ENCODE measurements at regions not wholly inside any gene's neighbourhood (a gene's known extent, or its start where the extent isn't known, plus 50 kb on each side); places are given as distances from the start of the nearest gene placed in this dataset.

GRCh38 chr2:226154610-226155009 lies 645.0 kb downstream of the IRS1 start:
- CTCF ChIA-PET, result interaction anchor here (1.1 kb wide), 1 partner anchor 12 kb away, joined by 3 read pairs; no protein-coding TSS in a partner anchor
- intact Hi-C loops (cut with micrococcal nuclease), result no loop called here
- POLR2A ChIA-PET, result interaction anchor here (0.6 to 0.7 kb wide), 2 partner anchors 134 to 682 kb away, joined by 3 to 4 read pairs; no protein-coding TSS in a partner anchor

DNA sequence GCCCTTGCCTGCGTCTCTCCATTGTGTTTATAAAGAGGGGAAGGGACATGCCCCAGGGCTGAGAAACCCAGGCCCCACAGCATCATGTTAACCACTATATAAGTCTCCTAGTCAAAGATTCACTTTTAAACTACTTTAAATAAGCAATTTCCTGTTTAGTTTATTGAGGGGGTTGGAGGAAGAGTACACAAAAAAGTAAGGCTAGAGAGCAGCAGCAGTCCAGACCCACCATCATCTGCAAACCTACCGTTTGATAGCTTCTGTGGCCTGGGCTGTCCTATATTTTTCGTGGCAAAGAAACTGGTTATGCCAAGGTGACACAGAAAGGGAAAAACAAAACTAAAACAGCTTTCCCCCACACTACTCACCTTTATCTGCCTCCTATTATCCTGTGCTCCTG lies 646.1 kb downstream of the IRS1 start:
- Mint-ChIP-seq H3K36me3 (ENCODE audit: insufficient read depth, unreplicated experiment) (no peaks in the 10 kb centered on the region), H3K27me3 (ENCODE audit: insufficient read depth, unreplicated experiment) (no peaks in the 10 kb centered on the region), H3K9me3 (ENCODE audit: unreplicated experiment) (no peaks in the 10 kb centered on the region), H3K27ac (ENCODE audit: low read depth, unreplicated experiment) (no peak overlapping the region), H3K4me1 (ENCODE audit: insufficient read depth, unreplicated experiment) (no peaks in the 10 kb centered on the region), H3K4me3 (ENCODE audit: unreplicated experiment) (no peak overlapping the region)
- no peak for TF ChIP-seq CTCF (IDR thresholded peaks at IDR 0.05; ENCODE audit: unreplicated experiment)
- no peak for DNase-seq (ENCODE audit: unreplicated experiment)
- no TSS peak for BruUV-seq (replicated peaks)
- ChIA-PET POLR2A (interaction anchor here (0.5 to 1.2 kb wide), 2 partner anchors 16 to 34 kb away, joined by 3 read pairs; no protein-coding TSS in a partner anchor), CTCF (interaction anchor here (0.6 kb wide), 2 partner anchors 21 to 323 kb away, joined by 3 to 4 read pairs; no protein-coding TSS in a partner anchor)
- intact Hi-C loops (cut with micrococcal nuclease), result no loop called here

More at GRCh38 chr2:226154610-226155009, 645.0 kb downstream of the IRS1 start:
- TF ChIP-seq CTCF (IDR thresholded peaks at IDR 0.05; ENCODE audit: unreplicated experiment), result no peak
- no TSS peak for BruUV-seq (replicated peaks)
- DNase-seq (ENCODE audit: unreplicated experiment), result no peak
- Mint-ChIP-seq H3K27me3 (ENCODE audit: insufficient read depth, unreplicated experiment) (no peaks in the 10 kb centered on the region), H3K9me3 (ENCODE audit: unreplicated experiment) (no peaks in the 10 kb centered on the region), H3K27ac (ENCODE audit: low read depth, unreplicated experiment) (no peak overlapping the region), H3K4me1 (ENCODE audit: insufficient read depth, unreplicated experiment) (no peaks in the 10 kb centered on the region), H3K4me3 (ENCODE audit: unreplicated experiment) (no peak overlapping the region), H3K36me3 (ENCODE audit: insufficient read depth, unreplicated experiment) (no peaks in the 10 kb centered on the region)

GRCh38 chr2:226151157-226151556 lies 648.5 kb downstream of the IRS1 start:
- Mint-ChIP-seq H3K9me3 (ENCODE audit: unreplicated experiment) (no peaks in the 10 kb centered on the region), H3K36me3 (ENCODE audit: insufficient read depth, unreplicated experiment) (no peaks in the 10 kb centered on the region), H3K27me3 (ENCODE audit: insufficient read depth, unreplicated experiment) (no peaks in the 10 kb centered on the region), H3K27ac (ENCODE audit: low read depth, unreplicated experiment) (no peak overlapping the region), H3K4me1 (ENCODE audit: insufficient read depth, unreplicated experiment) (no peaks in the 10 kb centered on the region), H3K4me3 (ENCODE audit: unreplicated experiment) (no peak overlapping the region)
- POLR2A ChIA-PET, result interaction anchor here (0.9 to 1.1 kb wide), 3 partner anchors 9 to 20 kb away, joined by 3 to 4 read pairs (median 3); no protein-coding TSS in a partner anchor
- no peak for TF ChIP-seq CTCF (IDR thresholded peaks at IDR 0.05; ENCODE audit: unreplicated experiment)
- BruUV-seq (replicated peaks), result no TSS peak
- CTCF ChIA-PET, result no interaction called here
- no peak for DNase-seq (ENCODE audit: unreplicated experiment)
- intact Hi-C loops (cut with micrococcal nuclease), result no loop called here

GRCh38 chr2:226143091-226143490 lies 656.5 kb downstream of the IRS1 start:
- H3K4me1 Mint-ChIP-seq (ENCODE audit: insufficient read depth, unreplicated experiment), result no peaks in the 10 kb centered on the region
- ChIA-PET POLR2A (interaction anchor here (0.7 kb wide), 1 partner anchor 1937 kb away, joined by 3 read pairs; no protein-coding TSS in a partner anchor), CTCF (interaction anchor here (0.9 kb wide), 1 partner anchor 11 kb away, joined by 3 read pairs; no protein-coding TSS in a partner anchor)
- H3K27me3 Mint-ChIP-seq (ENCODE audit: insufficient read depth, unreplicated experiment), result no peaks in the 10 kb centered on the region
- no TSS peak for BruUV-seq (replicated peaks)
- no peak for DNase-seq (ENCODE audit: unreplicated experiment)
- no peak overlapping the region for H3K4me3 Mint-ChIP-seq (ENCODE audit: unreplicated experiment)
- no peak overlapping the region for H3K27ac Mint-ChIP-seq (ENCODE audit: low read depth, unreplicated experiment)
- no peak for TF ChIP-seq CTCF (IDR thresholded peaks at IDR 0.05; ENCODE audit: unreplicated experiment)
- no peaks in the 10 kb centered on the region for H3K9me3 Mint-ChIP-seq (ENCODE audit: unreplicated experiment)
- intact Hi-C loops (cut with micrococcal nuclease), result no loop called here
- no peaks in the 10 kb centered on the region for H3K36me3 Mint-ChIP-seq (ENCODE audit: insufficient read depth, unreplicated experiment)

Data from MCF 10A (cell line).